Activated B cell treated with CpG ODN at 0.5 μM for 24 hours (primary cell): ENCODE measurements at regions not wholly inside any gene's neighbourhood (a gene's known extent, or its start where the extent isn't known, plus 50 kb on each side); places are given as distances from the start of the nearest gene placed in this dataset.

Experiments used
- ATAC-seq: fragments of 200-7000 bp; cut with Tn5 transposase; one replicate; pipeline ENCODE4 v1.10.0; 2021; ENCODE audit warnings: low read depth, mild to moderate bottlenecking, moderate library complexity
- CTCF ChIA-PET: fragments of 350-600 bp; sonication (Branson Sonifier 250); formaldehyde crosslinking; loops from one replicate; lab custom pipeline; 2021; ENCODE audit warnings: antibody characterized with exemption; lab: Charles Lee
- POLR2A ChIA-PET: fragments of 350-600 bp; sonication (Branson Sonifier 250); formaldehyde crosslinking; loops from one replicate; lab custom pipeline; 2021; ENCODE audit warnings: antibody characterized with exemption; lab: Charles Lee
- DNase-seq: peaks from one replicate; pipeline ENCODE4 v3.0.0; 2022
- H3K27ac Mint-ChIP-seq: one replicate; pipeline ENCODE4 v1.8.0; 2020; ENCODE audit warnings: mixed read lengths
- H3K27me3 Mint-ChIP-seq: one replicate; pipeline ENCODE4 v1.8.0; 2021; ENCODE audit warnings: mixed read lengths
- H3K36me3 Mint-ChIP-seq: one replicate; pipeline ENCODE4 v1.8.0; 2021; ENCODE audit warnings: low read depth, mixed read lengths
- H3K4me1 Mint-ChIP-seq: one replicate; pipeline ENCODE4 v1.8.0; 2021; ENCODE audit warnings: mixed read lengths
- H3K4me3 Mint-ChIP-seq: one replicate; pipeline ENCODE4 v1.8.0; 2020; ENCODE audit warnings: mild to moderate bottlenecking, mixed read lengths
- H3K9me3 Mint-ChIP-seq: one replicate; pipeline ENCODE4 v1.8.0; 2020; ENCODE audit warnings: mixed read lengths
- intact Hi-C: fragments of 100-400 bp; cut with micrococcal nuclease; formaldehyde crosslinking; loops from one replicate; pipeline ENCODE4 v1.15.1; 2024
- TF ChIP-seq, protein P1 (sequence below): fragments of 200-600 bp; IDR thresholded peaks from one replicate; pipeline ENCODE4 v1.8.0; 2022; ENCODE audit warnings: antibody characterized with exemption, mild to moderate bottlenecking

DNA sequence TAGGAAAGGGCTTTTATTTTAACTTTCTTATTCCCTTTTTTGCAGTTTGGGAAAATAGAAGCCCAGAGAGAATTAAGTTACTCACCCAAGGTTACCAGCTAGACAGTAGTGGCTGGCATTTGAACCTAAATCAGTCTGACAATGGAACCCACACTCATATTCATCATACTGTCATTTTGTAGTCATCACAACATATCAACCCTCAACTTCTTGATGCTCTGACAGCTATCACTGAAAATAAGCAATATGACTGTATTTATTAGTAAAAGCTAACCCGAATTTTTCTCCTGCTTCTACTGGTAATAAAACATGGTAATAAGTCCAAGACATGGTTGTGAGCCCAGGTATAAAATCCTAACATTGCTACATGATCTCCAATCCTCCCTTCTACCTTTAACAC lies 585.8 kb upstream of the UBE2E2 start:
- ChIA-PET CTCF (no interaction called here), POLR2A (no interaction called here)
- H3K36me3 Mint-ChIP-seq = no peaks in the 10 kb centered on the region
- TF ChIP-seq, protein P1, sequence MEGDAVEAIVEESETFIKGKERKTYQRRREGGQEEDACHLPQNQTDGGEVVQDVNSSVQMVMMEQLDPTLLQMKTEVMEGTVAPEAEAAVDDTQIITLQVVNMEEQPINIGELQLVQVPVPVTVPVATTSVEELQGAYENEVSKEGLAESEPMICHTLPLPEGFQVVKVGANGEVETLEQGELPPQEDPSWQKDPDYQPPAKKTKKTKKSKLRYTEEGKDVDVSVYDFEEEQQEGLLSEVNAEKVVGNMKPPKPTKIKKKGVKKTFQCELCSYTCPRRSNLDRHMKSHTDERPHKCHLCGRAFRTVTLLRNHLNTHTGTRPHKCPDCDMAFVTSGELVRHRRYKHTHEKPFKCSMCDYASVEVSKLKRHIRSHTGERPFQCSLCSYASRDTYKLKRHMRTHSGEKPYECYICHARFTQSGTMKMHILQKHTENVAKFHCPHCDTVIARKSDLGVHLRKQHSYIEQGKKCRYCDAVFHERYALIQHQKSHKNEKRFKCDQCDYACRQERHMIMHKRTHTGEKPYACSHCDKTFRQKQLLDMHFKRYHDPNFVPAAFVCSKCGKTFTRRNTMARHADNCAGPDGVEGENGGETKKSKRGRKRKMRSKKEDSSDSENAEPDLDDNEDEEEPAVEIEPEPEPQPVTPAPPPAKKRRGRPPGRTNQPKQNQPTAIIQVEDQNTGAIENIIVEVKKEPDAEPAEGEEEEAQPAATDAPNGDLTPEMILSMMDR = no peak
- intact Hi-C loops = no loop called here
- no peaks in the 10 kb centered on the region for H3K4me1 Mint-ChIP-seq
- DNase-seq = no peak
- no peak for ATAC-seq
- H3K27ac Mint-ChIP-seq = no peak overlapping the region
- no peak overlapping the region for H3K4me3 Mint-ChIP-seq
- H3K27me3 Mint-ChIP-seq = no peaks in the 10 kb centered on the region
- no peaks in the 10 kb centered on the region for H3K9me3 Mint-ChIP-seq

DNA sequence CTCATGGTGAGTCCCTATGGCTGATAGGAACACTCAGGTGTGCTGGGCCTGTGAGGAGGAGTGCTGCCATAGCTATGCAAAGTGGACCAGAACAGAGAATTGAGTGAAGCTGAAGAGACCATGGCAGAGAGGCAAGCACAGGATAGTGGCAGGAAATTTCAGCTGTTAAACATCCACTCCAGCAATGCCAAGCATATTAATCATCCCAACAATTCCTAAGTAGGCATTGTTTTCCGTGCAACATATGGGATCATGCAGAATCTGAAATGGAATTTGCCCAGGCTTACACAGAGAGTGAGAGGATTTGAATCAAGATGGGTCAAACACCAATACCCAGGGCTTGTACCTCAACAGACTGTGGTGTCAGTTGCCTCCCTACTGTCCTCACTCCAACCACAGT lies 582.6 kb upstream of the UBE2E2 start:
- no peaks in the 10 kb centered on the region for H3K9me3 Mint-ChIP-seq
- DNase-seq (no peak), ATAC-seq (no peak)
- H3K4me1 Mint-ChIP-seq = no peaks in the 10 kb centered on the region
- TF ChIP-seq, protein P1 = no peak
- POLR2A ChIA-PET = no interaction called here
- no peaks in the 10 kb centered on the region for H3K27me3 Mint-ChIP-seq
- CTCF ChIA-PET = no interaction called here
- H3K36me3 Mint-ChIP-seq = no peaks in the 10 kb centered on the region
- no peak overlapping the region for H3K27ac Mint-ChIP-seq
- no peak overlapping the region for H3K4me3 Mint-ChIP-seq
- intact Hi-C loops = no loop called here

GRCh38 chr3:22621205-22621809 lies 581.8 kb upstream of the UBE2E2 start:
- H3K9me3 Mint-ChIP-seq = no peaks in the 10 kb centered on the region
- TF ChIP-seq, protein P1 = no peak
- POLR2A ChIA-PET = no interaction called here
- H3K27me3 Mint-ChIP-seq = no peaks in the 10 kb centered on the region
- ATAC-seq = no peak
- H3K36me3 Mint-ChIP-seq = no peaks in the 10 kb centered on the region
- CTCF ChIA-PET = no interaction called here
- intact Hi-C loops = no loop called here
- H3K4me1 Mint-ChIP-seq = no peaks in the 10 kb centered on the region
- no peak overlapping the region for H3K4me3 Mint-ChIP-seq
- H3K27ac Mint-ChIP-seq = no peak overlapping the region
- DNase-seq = no peak

- Mint-ChIP-seq H3K9me3 (no peaks in the 10 kb centered on the region), H3K36me3 (no peaks in the 10 kb centered on the region), H3K4me3 (no peak overlapping the region), H3K4me1 (no peaks in the 10 kb centered on the region), H3K27me3 (no peaks in the 10 kb centered on the region), H3K27ac (no peak overlapping the region)
- ATAC-seq (no peak), DNase-seq (no peak)
- TF ChIP-seq, protein P1 = no peak
- ChIA-PET CTCF (no interaction called here), POLR2A (no interaction called here)
- intact Hi-C loops = no loop called here
These were observed 575.1 kb upstream of the UBE2E2 start for GRCh38 chr3:22627993-22628499.

GRCh38 chr3:22632536-22632935 lies 570.6 kb upstream of the UBE2E2 start:
- H3K27me3 Mint-ChIP-seq = no peaks in the 10 kb centered on the region
- no peak overlapping the region for H3K27ac Mint-ChIP-seq
- CTCF ChIA-PET = no interaction called here
- H3K4me1 Mint-ChIP-seq = no peaks in the 10 kb centered on the region
- no peaks in the 10 kb centered on the region for H3K36me3 Mint-ChIP-seq
- H3K9me3 Mint-ChIP-seq = peaks cover 8% of the 10 kb centered on the region
- no peak overlapping the region for H3K4me3 Mint-ChIP-seq
- TF ChIP-seq, protein P1 = no peak
- DNase-seq (no peak), ATAC-seq (no peak)
- intact Hi-C loops = no loop called here
- POLR2A ChIA-PET = no interaction called here
